GM19238 (cell line): ENCODE measurements at regions not wholly inside any gene's neighbourhood (a gene's known extent, or its start where the extent isn't known, plus 50 kb on each side); places are given as distances from the start of the nearest gene placed in this dataset.
"Not testable (repeated sequence)": the region's sequence is repeated elsewhere in the genome, so short reads cannot be mapped to it uniquely, and the experiment has no call there.

Experiments used
- DNase-seq: peaks from one replicate; pipeline ENCODE4 v3.0.0; 2011; ENCODE audit warnings: low spot score; ENCODE audit not compliant: insufficient read length

GRCh38 chr10:109732254-109732965 lies 190.9 kb downstream of the XPNPEP1 start:
- no peak for DNase-seq

- not testable (repeated sequence) for DNase-seq
These were observed 193.4 kb downstream of the XPNPEP1 start for GRCh38 chr10:109729895-109730294.

- DNase-seq: no peak
These were observed 195.9 kb downstream of the XPNPEP1 start for GRCh38 chr10:109727436-109727835.

GRCh38 chr10:109726473-109726872 lies 196.8 kb downstream of the XPNPEP1 start:
- no peak for DNase-seq

GRCh38 chr10:109723305-109723704 lies 200.0 kb downstream of the XPNPEP1 start:
- no peak for DNase-seq

GRCh38 chr10:109721453-109722064 lies 201.8 kb downstream of the XPNPEP1 start:
- no peak for DNase-seq

GRCh38 chr10:109706026-109706560 lies 217.2 kb downstream of the XPNPEP1 start:
- DNase-seq: no peak

- no peak for DNase-seq
These were observed 221.6 kb downstream of the XPNPEP1 start for GRCh38 chr10:109701633-109702215.

GRCh38 chr10:109698882-109699664 lies 224.2 kb downstream of the XPNPEP1 start:
- DNase-seq: no peak

- no peak for DNase-seq
These were observed 225.2 kb downstream of the XPNPEP1 start for GRCh38 chr10:109698086-109698485.

- no peak for DNase-seq
These were observed 226.1 kb downstream of the XPNPEP1 start for GRCh38 chr10:109696981-109697775.

- DNase-seq: no peak
These were observed 226.8 kb downstream of the XPNPEP1 start for GRCh38 chr10:109696462-109696861.

GRCh38 chr10:109695988-109696387 lies 227.3 kb downstream of the XPNPEP1 start:
- no peak for DNase-seq

GRCh38 chr10:109689785-109690184 lies 233.5 kb downstream of the XPNPEP1 start:
- no peak for DNase-seq

- DNase-seq: no peak
These were observed 243.8 kb downstream of the XPNPEP1 start for GRCh38 chr10:109679478-109679877.

- DNase-seq: no peak
These were observed 244.5 kb downstream of the XPNPEP1 start for GRCh38 chr10:109678857-109679256.

- DNase-seq: no peak
These were observed 246.6 kb downstream of the XPNPEP1 start for GRCh38 chr10:109676703-109677102.

- no peak for DNase-seq
These were observed 254.6 kb downstream of the XPNPEP1 start for GRCh38 chr10:109668703-109669102.

- no peak for DNase-seq
These were observed 255.1 kb downstream of the XPNPEP1 start for GRCh38 chr10:109668154-109668665.

- DNase-seq: no peak
These were observed 258.0 kb downstream of the XPNPEP1 start for GRCh38 chr10:109665321-109665720.

GRCh38 chr10:109664554-109664953 lies 258.8 kb downstream of the XPNPEP1 start:
- no peak for DNase-seq
